Left colon (tissue), 2 donors: ENCODE measurements at regions not wholly inside any gene's neighbourhood (a gene's known extent, or its start where the extent isn't known, plus 50 kb on each side); places are given as distances from the start of the nearest gene placed in this dataset.
"Not testable (repeated sequence)": the region's sequence is repeated elsewhere in the genome, so short reads cannot be mapped to it uniquely, and the experiment has no call there.

Experiments
- ATAC-seq: fragments of 200-7000 bp; cut with Tn5 transposase; one replicate; pipeline ENCODE4 v1.9.1; 2020; ENCODE audit warnings: mild to moderate bottlenecking, moderate library complexity
- DNase-seq, 2 donors: peaks; one replicate each; pipeline ENCODE4 v3.0.0-alpha.2; 2020
- intact Hi-C, 2 donors: fragments of 100-400 bp; cut with DNase I in 1 of 2; cut with micrococcal nuclease in 1 of 2; formaldehyde crosslinking; loops; one replicate each; pipeline versions ENCODE4 v1.11.2 to v1.14.0; 2022; cut with DNase I, micrococcal nuclease
- donor health status: DM: no; HTN: no; CAD: no.
- donor health status: DM: yes; HTN: yes; CAD: no.

GRCh38 chr5:118336468-118336867 is 651.9 kb downstream of the DTWD2 start:
- ATAC-seq (no peak), DNase-seq (no peak)
- intact Hi-C loops = no loop called here

- DNase-seq (no peak), ATAC-seq (no peak)
- intact Hi-C loops = no loop called here
Observed at GRCh38 chr5:118327389-118327788, 661.0 kb downstream of the DTWD2 start.

GRCh38 chr5:118326481-118327045 is 661.8 kb downstream of the DTWD2 start:
- intact Hi-C loops = no loop called here
- no peak for DNase-seq
- ATAC-seq = no peak

GRCh38 chr5:118325931-118326330 is 662.4 kb downstream of the DTWD2 start:
- intact Hi-C loops = no loop called here
- ATAC-seq (no peak), DNase-seq (no peak)

- DNase-seq, intact Hi-C loops, ATAC-seq: not testable (repeated sequence)
Observed at GRCh38 chr5:118323723-118324122, 664.6 kb downstream of the DTWD2 start.

GRCh38 chr5:118321081-118321480 is 667.3 kb downstream of the DTWD2 start:
- intact Hi-C loops = no loop called here
- no peak for DNase-seq
- no peak for ATAC-seq

GRCh38 chr5:118320121-118320520 is 668.2 kb downstream of the DTWD2 start:
- DNase-seq (no peak), ATAC-seq (no peak)
- intact Hi-C loops = no loop called here

- intact Hi-C loops = no loop called here
- DNase-seq (no peak), ATAC-seq (no peak)
Observed at GRCh38 chr5:118314931-118315330, 673.4 kb downstream of the DTWD2 start.

- intact Hi-C loops = no loop called here
- no peak for ATAC-seq
Observed at GRCh38 chr5:118311103-118311819, 677.1 kb downstream of the DTWD2 start.

GRCh38 chr5:118310401-118310800 is 677.9 kb downstream of the DTWD2 start:
- ATAC-seq (no peak), DNase-seq (no peak)
- intact Hi-C loops = no loop called here

More at GRCh38 chr5:118311103-118311819, 677.1 kb downstream of the DTWD2 start:
- DNase-seq = no peak

GRCh38 chr5:118303296-118303695 is 685.1 kb downstream of the DTWD2 start:
- ATAC-seq (no peak), DNase-seq (no peak)
- intact Hi-C loops = no loop called here

- no peak for DNase-seq
- intact Hi-C loops = no loop called here
Observed at GRCh38 chr5:118302786-118303185, 685.6 kb downstream of the DTWD2 start.

GRCh38 chr5:118301696-118302095 is 686.7 kb downstream of the DTWD2 start:
- no peak for ATAC-seq
- intact Hi-C loops = no loop called here
- DNase-seq = no peak

More at GRCh38 chr5:118302786-118303185, 685.6 kb downstream of the DTWD2 start:
- ATAC-seq = no peak

GRCh38 chr5:118295045-118295444 is 693.3 kb downstream of the DTWD2 start:
- intact Hi-C loops = no loop called here
- DNase-seq = no peak
- no peak for ATAC-seq

- DNase-seq (no peak), ATAC-seq (no peak)
- intact Hi-C loops = no loop called here
Observed at GRCh38 chr5:118293378-118293777, 695.0 kb downstream of the DTWD2 start.

GRCh38 chr5:118290204-118290603 is 698.1 kb downstream of the DTWD2 start:
- DNase-seq = no peak
- intact Hi-C loops = no loop called here
- no peak for ATAC-seq

- not testable (repeated sequence) for DNase-seq
Observed at GRCh38 chr5:118284230-118284629, 704.1 kb downstream of the DTWD2 start.

GRCh38 chr5:118282480-118283038 is 705.8 kb downstream of the DTWD2 start:
- ATAC-seq, intact Hi-C loops, DNase-seq: not testable (repeated sequence)

More at GRCh38 chr5:118284230-118284629, 704.1 kb downstream of the DTWD2 start:
- ATAC-seq, intact Hi-C loops: not testable (repeated sequence)

GRCh38 chr5:118279540-118280294 is 708.6 kb downstream of the DTWD2 start:
- no peak for ATAC-seq
- DNase-seq = no peak
- intact Hi-C loops = no loop called here

GRCh38 chr5:118270526-118270925 is 717.8 kb downstream of the DTWD2 start:
- no peak for ATAC-seq
- intact Hi-C loops = no loop called here
- DNase-seq = no peak
